SJSA1 (cell line): ENCODE measurements at regions not wholly inside any gene's neighbourhood (a gene's known extent, or its start where the extent isn't known, plus 50 kb on each side); places are given as distances from the start of the nearest gene placed in this dataset.

Experiments used
- DNase-seq, 2 experiments: peaks; one replicate each; pipeline ENCODE4 v3.0.0-alpha.2; 2015 to 2020; ENCODE audit warnings: low spot score in 2 of 2, low read depth in 1 of 2
- H3K27ac ChIP-seq: fragments of 250-450 bp; sonication (Bioruptor Pico); 2 replicates; pipeline ENCODE4 v1.5.1; 2020; ENCODE audit warnings: mild to moderate bottlenecking, moderate library complexity
- H3K27me3 ChIP-seq: fragments of 250-450 bp; sonication (Bioruptor Pico); replicated peaks from 2 replicates; pipeline ENCODE4 v1.5.1; 2020; ENCODE audit warnings: mild to moderate bottlenecking, moderate library complexity
- H3K36me3 ChIP-seq: fragments of 250-450 bp; sonication (Bioruptor Pico); 2 replicates; pipeline ENCODE4 v1.5.1; 2020; ENCODE audit warnings: mild to moderate bottlenecking
- H3K4me1 ChIP-seq: fragments of 250-450 bp; sonication (Bioruptor Pico); replicated peaks from 2 replicates; pipeline ENCODE4 v1.6.1; 2021; ENCODE audit warnings: mild to moderate bottlenecking
- H3K4me3 ChIP-seq: fragments of 250-450 bp; sonication (Bioruptor Pico); 2 replicates; pipeline ENCODE4 v1.5.1; 2020; ENCODE audit warnings: mild to moderate bottlenecking
- H3K9me3 ChIP-seq: fragments of 250-450 bp; sonication (Bioruptor Pico); replicated peaks from 2 replicates; pipeline ENCODE4 v1.5.1; 2020; ENCODE audit warnings: mild to moderate bottlenecking

- Histone ChIP-seq H3K4me1 (peaks cover 21% of the 10 kb centered on the region), H3K9me3 (0 out of 2 replicates have a peak, but pooled peaks cover 6% of the 10 kb centered on the region), H3K4me3 (no peak overlapping the region), H3K27me3 (no peaks in the 10 kb centered on the region), H3K27ac (no peak overlapping the region), H3K36me3 (no peaks in the 10 kb centered on the region)
- no peak for DNase-seq
Measured at GRCh38 chr11:12315024-12315423, 62.3 kb upstream of the PARVA start.

DNA sequence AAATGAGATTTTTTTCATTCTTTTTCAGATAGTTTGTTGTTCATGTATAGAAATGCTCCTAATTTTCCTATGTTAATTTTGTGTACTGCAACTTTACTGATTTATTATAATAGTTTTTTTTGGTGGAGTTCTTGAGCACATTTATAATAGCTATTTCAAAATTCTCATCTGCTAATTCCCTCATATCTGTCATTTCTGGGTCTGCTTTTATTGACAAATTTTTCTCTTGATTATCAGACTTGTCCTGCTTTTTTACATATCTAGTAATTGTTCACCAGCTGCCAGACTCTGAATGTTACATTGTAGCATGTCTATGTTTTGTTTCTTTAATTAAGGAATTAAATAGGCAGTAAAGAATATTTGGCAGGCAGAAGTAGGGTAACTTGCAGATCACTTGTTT, 60.9 kb upstream of the PARVA start:
- 0 out of 2 replicates have a peak, but pooled peaks cover 6% of the 10 kb centered on the region for H3K9me3 ChIP-seq
- no peak overlapping the region for H3K4me3 ChIP-seq
- no peak overlapping the region for H3K27ac ChIP-seq
- no peaks in the 10 kb centered on the region for H3K27me3 ChIP-seq
- H3K36me3 ChIP-seq = no peaks in the 10 kb centered on the region
- H3K4me1 ChIP-seq = peaks cover 22% of the 10 kb centered on the region
- DNase-seq = no peak

GRCh38 chr11:12318791-12319438, 58.5 kb upstream of the PARVA start:
- no peaks in the 10 kb centered on the region for H3K36me3 ChIP-seq
- peak in 1 of 2 experiments; percentile 49 for DNase-seq
- H3K4me3 ChIP-seq = no peak overlapping the region
- H3K9me3 ChIP-seq = 0 out of 2 replicates have a peak, but pooled peaks cover 6% of the 10 kb centered on the region
- no peaks in the 10 kb centered on the region for H3K27me3 ChIP-seq
- peak overlapping the region; percentile 26 for H3K27ac ChIP-seq
- H3K4me1 ChIP-seq = peaks cover 22% of the 10 kb centered on the region

- no peak for DNase-seq
- Histone ChIP-seq H3K27me3 (no peaks in the 10 kb centered on the region), H3K36me3 (no peaks in the 10 kb centered on the region), H3K4me1 (peaks cover 22% of the 10 kb centered on the region), H3K4me3 (no peak overlapping the region), H3K27ac (no peak overlapping the region), H3K9me3 (0 out of 2 replicates have a peak, but pooled peaks cover 6% of the 10 kb centered on the region)
Measured at GRCh38 chr11:12319461-12319951, 57.9 kb upstream of the PARVA start.

GRCh38 chr11:12319988-12320387, 57.4 kb upstream of the PARVA start:
- no peaks in the 10 kb centered on the region for H3K36me3 ChIP-seq
- H3K4me3 ChIP-seq = no peak overlapping the region
- peaks cover 22% of the 10 kb centered on the region for H3K4me1 ChIP-seq
- H3K27me3 ChIP-seq = no peaks in the 10 kb centered on the region
- 0 out of 2 replicates have a peak, but pooled peaks cover 4% of the 10 kb centered on the region for H3K9me3 ChIP-seq
- no peak overlapping the region for H3K27ac ChIP-seq
- no peak for DNase-seq

DNA sequence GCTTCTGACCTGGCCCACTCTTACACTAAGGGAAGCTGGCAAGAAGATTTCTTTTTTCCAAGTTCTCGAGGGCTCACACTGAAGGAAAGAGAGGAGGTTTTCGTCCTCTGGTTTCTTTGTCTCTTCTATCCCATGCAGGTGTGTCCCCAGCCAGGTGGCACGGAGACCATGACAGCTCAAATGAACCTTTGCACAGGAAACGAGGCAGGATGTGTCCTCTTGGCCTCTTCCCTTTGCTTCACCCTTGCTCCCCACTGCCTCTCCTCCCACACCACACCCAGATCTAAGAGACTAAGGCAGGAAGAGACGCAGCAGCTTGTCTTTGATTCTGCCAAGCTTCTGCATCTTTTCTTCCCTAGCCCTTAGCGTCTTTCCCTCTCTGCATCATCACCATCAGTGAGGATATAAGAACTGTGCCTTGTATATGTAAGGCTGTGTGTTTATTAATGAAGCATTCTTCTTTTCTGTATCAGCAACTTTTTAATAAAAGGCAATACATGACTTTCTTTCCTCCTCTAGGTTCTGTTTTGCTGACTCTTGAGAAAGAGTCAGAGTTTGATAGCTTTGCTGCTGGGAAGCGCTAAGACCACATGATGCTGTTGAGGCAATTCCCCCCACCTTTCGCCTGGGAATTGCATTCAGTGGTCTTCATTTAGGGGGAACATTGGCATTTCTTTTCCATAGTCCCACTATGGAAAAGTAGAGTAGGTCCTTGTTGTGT, 56.0 kb upstream of the PARVA start:
- H3K36me3 ChIP-seq = no peaks in the 10 kb centered on the region
- no peaks in the 10 kb centered on the region for H3K27me3 ChIP-seq
- 0 out of 2 replicates have a peak, but pooled peaks cover 4% of the 10 kb centered on the region for H3K9me3 ChIP-seq
- DNase-seq = no peak
- H3K4me1 ChIP-seq = peaks cover 22% of the 10 kb centered on the region
- no peak overlapping the region for H3K4me3 ChIP-seq
- no peak overlapping the region for H3K27ac ChIP-seq

GRCh38 chr11:12324585-12324984, 52.8 kb upstream of the PARVA start:
- H3K4me3 ChIP-seq = no peak overlapping the region
- no peak overlapping the region for H3K27ac ChIP-seq
- no peak for DNase-seq
- H3K4me1 ChIP-seq = peaks cover 5% of the 10 kb centered on the region
- no peaks in the 10 kb centered on the region for H3K9me3 ChIP-seq
- H3K27me3 ChIP-seq = no peaks in the 10 kb centered on the region
- H3K36me3 ChIP-seq = no peaks in the 10 kb centered on the region
